HEK293 (cell line): ENCODE measurements at regions not wholly inside any gene's neighbourhood (a gene's known extent, or its start where the extent isn't known, plus 50 kb on each side); places are given as distances from the start of the nearest gene placed in this dataset.

Source experiments
- CTCF ChIA-PET: fragments of 350-600 bp; formaldehyde crosslinking; extraction: SDS; loops from one replicate; lab custom pipeline; 2021; ENCODE audit warnings: antibody characterized with exemption; lab: Yijun Ruan, JAX
- POLR2A ChIA-PET: fragments of 300-600 bp; formaldehyde crosslinking; extraction: SDS; loops from one replicate; lab custom pipeline; 2020; ENCODE audit warnings: antibody characterized with exemption, inconsistent platforms; lab: Yijun Ruan, JAX
- H3K27ac ChIP-seq: fragments of 200-500 bp; sonication (Bioruptor generic); 2 replicates; pipeline ENCODE4 v1.5.1; 2014; ENCODE audit warnings: low read depth, low read length, control low read depth, inconsistent platforms; ENCODE audit errors: extremely low read depth
- H3K36me3 ChIP-seq, 2 experiments: fragments of 200-500 bp in 1 of 2; sonication (Bioruptor generic) in 1 of 2; 1 replicate in 1 of 2; 2 replicates in 1 of 2; pipeline ENCODE4 v1.5.1; 2014 to 2017; ENCODE audit warnings: inconsistent platforms in 2 of 2, low read length in 2 of 2; ENCODE audit not compliant: control insufficient read depth in 2 of 2, insufficient read depth in 1 of 2
- H3K4me1 ChIP-seq: fragments of 200-500 bp; sonication (Bioruptor generic); 2 replicates; pipeline ENCODE4 v1.5.1; 2014; ENCODE audit warnings: mild to moderate bottlenecking, low read length, inconsistent platforms; ENCODE audit not compliant: control insufficient read depth, insufficient read depth
- H3K4me3 ChIP-seq: 2 replicates; pipeline ENCODE4 v1.5.1; 2011; ENCODE audit warnings: low read depth, mild to moderate bottlenecking, control low read depth, low read length, moderate library complexity
- H3K9me3 ChIP-seq: fragments of 200-500 bp; sonication (Bioruptor generic); 2 replicates; pipeline ENCODE4 v1.5.1; 2014; ENCODE audit warnings: low read depth, low read length, inconsistent platforms; ENCODE audit not compliant: control insufficient read depth, insufficient read depth
- EGR2 ChIP-seq: fragments of 450-650 bp; formaldehyde crosslinking; IDR thresholded peaks from 2 replicates; pipeline ENCODE4 v1.5.1; 2016; ENCODE audit warnings: low read depth, missing biosample characterization, missing genetic modification characterization
- KLF16 ChIP-seq: fragments of 450-650 bp; formaldehyde crosslinking; IDR thresholded peaks from 2 replicates; pipeline ENCODE4 v1.5.1; 2017; ENCODE audit warnings: missing biosample characterization, missing genetic modification characterization
- MEIS1 ChIP-seq: sonication (generic); formaldehyde crosslinking; IDR thresholded peaks from 2 replicates; pipeline ENCODE4 v1.8.1; 2022; ENCODE audit warnings: missing genetic modification reagents, mild to moderate bottlenecking, borderline replicate concordance
- MZF1 ChIP-seq: fragments of 450-650 bp; formaldehyde crosslinking; IDR thresholded peaks from 2 replicates; pipeline ENCODE4 v1.5.1; 2017; ENCODE audit warnings: missing biosample characterization, missing genetic modification characterization, borderline replicate concordance
- ZBTB7A ChIP-seq: fragments of 450-650 bp; formaldehyde crosslinking; IDR thresholded peaks from 2 replicates; pipeline ENCODE4 v1.5.1; 2016; ENCODE audit warnings: low read depth, missing biosample characterization, missing genetic modification characterization
- ZFP3 ChIP-seq: fragments of 450-650 bp; formaldehyde crosslinking; IDR thresholded peaks from 2 replicates; pipeline ENCODE4 v1.5.1; 2016; ENCODE audit warnings: low read depth, missing biosample characterization, missing genetic modification characterization
- ZNF132 ChIP-seq: fragments of 450-650 bp; formaldehyde crosslinking; IDR thresholded peaks from 2 replicates; pipeline ENCODE4 v1.5.1; 2017; ENCODE audit warnings: missing biosample characterization, missing genetic modification characterization, borderline replicate concordance
- ZNF223 ChIP-seq: fragments of 450-650 bp; formaldehyde crosslinking; IDR thresholded peaks from 2 replicates; pipeline ENCODE4 v1.5.1; 2016; ENCODE audit warnings: missing biosample characterization, missing genetic modification characterization
- ZNF529 ChIP-seq: fragments of 450-650 bp; formaldehyde crosslinking; IDR thresholded peaks from 2 replicates; pipeline ENCODE4 v1.5.1; 2017; ENCODE audit warnings: missing genetic modification characterization, missing biosample characterization; ENCODE audit not compliant: insufficient replicate concordance
- ZNF585B ChIP-seq: fragments of 450-650 bp; formaldehyde crosslinking; IDR thresholded peaks from 2 replicates; pipeline ENCODE4 v1.5.1; 2016; ENCODE audit warnings: missing biosample characterization, missing genetic modification characterization
- ZNF707 ChIP-seq: fragments of 450-650 bp; formaldehyde crosslinking; IDR thresholded peaks from 2 replicates; pipeline ENCODE4 v1.5.1; 2016; ENCODE audit warnings: missing biosample characterization, missing genetic modification characterization
- ZNF791 ChIP-seq: fragments of 450-650 bp; formaldehyde crosslinking; IDR thresholded peaks from 2 replicates; pipeline ENCODE4 v1.5.1; 2016; ENCODE audit warnings: missing biosample characterization, missing genetic modification characterization
- TF ChIP-seq, protein P1 (sequence below): fragments of 450-650 bp; formaldehyde crosslinking; IDR thresholded peaks from 2 replicates; pipeline ENCODE4 v1.5.1; 2016; ENCODE audit warnings: missing biosample characterization, missing genetic modification characterization
- TF ChIP-seq, protein P2 (sequence below): fragments of 450-650 bp; formaldehyde crosslinking; IDR thresholded peaks from 2 replicates; pipeline ENCODE4 v1.5.1; 2016; ENCODE audit warnings: missing biosample characterization, missing genetic modification characterization
- TF ChIP-seq, protein P3 (sequence below): fragments of 450-650 bp; formaldehyde crosslinking; IDR thresholded peaks from 2 replicates; pipeline ENCODE4 v1.5.1; 2017; ENCODE audit warnings: missing biosample characterization, missing genetic modification characterization
- TF ChIP-seq, protein P4 (sequence below): fragments of 450-650 bp; IDR thresholded peaks from 2 replicates; pipeline ENCODE4 v1.5.1; 2018; ENCODE audit warnings: missing biosample characterization, missing genetic modification characterization

DNA sequence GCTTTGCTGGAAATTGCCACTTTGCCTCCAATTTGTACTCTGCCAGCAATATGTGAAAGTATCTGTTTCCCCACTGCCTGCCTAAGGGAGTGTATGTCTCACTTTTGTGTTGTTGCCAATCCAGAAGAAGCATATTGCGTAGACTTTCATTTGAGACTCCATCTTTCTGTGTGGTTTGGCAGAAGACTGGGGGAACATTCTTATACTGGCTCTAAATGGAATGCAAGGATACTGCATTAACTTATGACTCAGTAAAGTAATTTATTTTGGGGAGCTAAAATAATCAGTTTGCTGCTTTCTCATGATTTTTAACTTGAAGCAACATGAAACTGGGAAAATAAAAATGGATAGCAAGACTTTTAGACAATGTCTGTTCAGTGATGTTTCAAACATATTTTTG is 107.7 kb upstream of the TMPRSS2 start:
- CTCF ChIA-PET: interaction anchor here (0.6 to 10.4 kb wide), 12 partner anchors 12 to 502 kb away, joined by 3 to 203 read pairs (median 3); no protein-coding TSS in a partner anchor
- POLR2A ChIA-PET: no interaction called here
- H3K4me1 ChIP-seq: no peaks in the 10 kb centered on the region
- TF ChIP-seq ZNF707 (tag by site-specific recombination): no peak
- no peak for TF ChIP-seq MEIS1 (CRISPR knock-in tag)
- no peak for TF ChIP-seq ZNF132
- no peak for TF ChIP-seq ZNF791 (tag by site-specific recombination)
- TF ChIP-seq, protein P1, sequence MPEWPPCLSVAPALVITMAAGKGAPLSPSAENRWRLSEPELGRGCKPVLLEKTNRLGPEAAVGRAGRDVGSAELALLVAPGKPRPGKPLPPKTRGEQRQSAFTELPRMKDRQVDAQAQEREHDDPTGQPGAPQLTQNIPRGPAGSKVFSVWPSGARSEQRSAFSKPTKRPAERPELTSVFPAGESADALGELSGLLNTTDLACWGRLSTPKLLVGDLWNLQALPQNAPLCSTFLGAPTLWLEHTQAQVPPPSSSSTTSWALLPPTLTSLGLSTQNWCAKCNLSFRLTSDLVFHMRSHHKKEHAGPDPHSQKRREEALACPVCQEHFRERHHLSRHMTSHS (tag by site-specific recombination): no peak
- no peak for TF ChIP-seq ZBTB7A (tag by site-specific recombination)
- no peak for TF ChIP-seq MZF1 (tag by site-specific recombination)
- TF ChIP-seq, protein P2, sequence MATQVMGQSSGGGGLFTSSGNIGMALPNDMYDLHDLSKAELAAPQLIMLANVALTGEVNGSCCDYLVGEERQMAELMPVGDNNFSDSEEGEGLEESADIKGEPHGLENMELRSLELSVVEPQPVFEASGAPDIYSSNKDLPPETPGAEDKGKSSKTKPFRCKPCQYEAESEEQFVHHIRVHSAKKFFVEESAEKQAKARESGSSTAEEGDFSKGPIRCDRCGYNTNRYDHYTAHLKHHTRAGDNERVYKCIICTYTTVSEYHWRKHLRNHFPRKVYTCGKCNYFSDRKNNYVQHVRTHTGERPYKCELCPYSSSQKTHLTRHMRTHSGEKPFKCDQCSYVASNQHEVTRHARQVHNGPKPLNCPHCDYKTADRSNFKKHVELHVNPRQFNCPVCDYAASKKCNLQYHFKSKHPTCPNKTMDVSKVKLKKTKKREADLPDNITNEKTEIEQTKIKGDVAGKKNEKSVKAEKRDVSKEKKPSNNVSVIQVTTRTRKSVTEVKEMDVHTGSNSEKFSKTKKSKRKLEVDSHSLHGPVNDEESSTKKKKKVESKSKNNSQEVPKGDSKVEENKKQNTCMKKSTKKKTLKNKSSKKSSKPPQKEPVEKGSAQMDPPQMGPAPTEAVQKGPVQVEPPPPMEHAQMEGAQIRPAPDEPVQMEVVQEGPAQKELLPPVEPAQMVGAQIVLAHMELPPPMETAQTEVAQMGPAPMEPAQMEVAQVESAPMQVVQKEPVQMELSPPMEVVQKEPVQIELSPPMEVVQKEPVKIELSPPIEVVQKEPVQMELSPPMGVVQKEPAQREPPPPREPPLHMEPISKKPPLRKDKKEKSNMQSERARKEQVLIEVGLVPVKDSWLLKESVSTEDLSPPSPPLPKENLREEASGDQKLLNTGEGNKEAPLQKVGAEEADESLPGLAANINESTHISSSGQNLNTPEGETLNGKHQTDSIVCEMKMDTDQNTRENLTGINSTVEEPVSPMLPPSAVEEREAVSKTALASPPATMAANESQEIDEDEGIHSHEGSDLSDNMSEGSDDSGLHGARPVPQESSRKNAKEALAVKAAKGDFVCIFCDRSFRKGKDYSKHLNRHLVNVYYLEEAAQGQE (tag by site-specific recombination): no peak
- TF ChIP-seq, protein P3, sequence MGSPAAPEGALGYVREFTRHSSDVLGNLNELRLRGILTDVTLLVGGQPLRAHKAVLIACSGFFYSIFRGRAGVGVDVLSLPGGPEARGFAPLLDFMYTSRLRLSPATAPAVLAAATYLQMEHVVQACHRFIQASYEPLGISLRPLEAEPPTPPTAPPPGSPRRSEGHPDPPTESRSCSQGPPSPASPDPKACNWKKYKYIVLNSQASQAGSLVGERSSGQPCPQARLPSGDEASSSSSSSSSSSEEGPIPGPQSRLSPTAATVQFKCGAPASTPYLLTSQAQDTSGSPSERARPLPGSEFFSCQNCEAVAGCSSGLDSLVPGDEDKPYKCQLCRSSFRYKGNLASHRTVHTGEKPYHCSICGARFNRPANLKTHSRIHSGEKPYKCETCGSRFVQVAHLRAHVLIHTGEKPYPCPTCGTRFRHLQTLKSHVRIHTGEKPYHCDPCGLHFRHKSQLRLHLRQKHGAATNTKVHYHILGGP: no peak
- TF ChIP-seq ZFP3 (tag by site-specific recombination): no peak
- TF ChIP-seq, all 188 proteins: peak for 0
- H3K36me3 ChIP-seq: no peaks in the 10 kb centered on the region
- no peak overlapping the region for H3K27ac ChIP-seq
- H3K4me3 ChIP-seq: no peak overlapping the region
- no peaks in the 10 kb centered on the region for H3K9me3 ChIP-seq

DNA sequence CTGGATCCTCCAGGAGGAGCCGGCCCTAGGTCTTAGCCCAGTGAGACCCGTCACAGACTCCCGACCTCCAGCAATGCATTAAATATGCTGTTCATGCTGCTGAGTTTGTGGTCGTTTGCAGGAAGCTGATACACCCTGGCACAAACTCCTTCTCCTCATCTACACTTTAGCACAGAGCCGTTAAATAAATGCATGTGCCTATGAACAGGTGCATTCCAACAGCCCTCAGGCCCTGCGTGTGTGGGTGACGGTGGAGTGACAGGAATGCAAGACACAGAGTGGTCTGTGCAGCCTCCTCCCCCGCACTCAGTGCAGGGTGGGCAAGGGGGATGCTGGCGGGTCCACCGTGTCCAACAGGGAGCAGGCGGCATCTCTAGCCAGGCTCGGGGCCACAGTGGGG is 106.6 kb upstream of the TMPRSS2 start:
- POLR2A ChIA-PET: no interaction called here
- CTCF ChIA-PET: interaction anchor here (0.6 to 10.4 kb wide), 9 partner anchors 13 to 503 kb away, joined by 3 to 203 read pairs (median 6); no protein-coding TSS in a partner anchor
- no peak overlapping the region for H3K4me3 ChIP-seq
- TF ChIP-seq ZNF529 (tag by site-specific recombination) (no peak), EGR2 (tag by site-specific recombination) (0 out of 2 replicates have a peak, but pooled peaks have one; percentile 8)
- TF ChIP-seq, protein P4, sequence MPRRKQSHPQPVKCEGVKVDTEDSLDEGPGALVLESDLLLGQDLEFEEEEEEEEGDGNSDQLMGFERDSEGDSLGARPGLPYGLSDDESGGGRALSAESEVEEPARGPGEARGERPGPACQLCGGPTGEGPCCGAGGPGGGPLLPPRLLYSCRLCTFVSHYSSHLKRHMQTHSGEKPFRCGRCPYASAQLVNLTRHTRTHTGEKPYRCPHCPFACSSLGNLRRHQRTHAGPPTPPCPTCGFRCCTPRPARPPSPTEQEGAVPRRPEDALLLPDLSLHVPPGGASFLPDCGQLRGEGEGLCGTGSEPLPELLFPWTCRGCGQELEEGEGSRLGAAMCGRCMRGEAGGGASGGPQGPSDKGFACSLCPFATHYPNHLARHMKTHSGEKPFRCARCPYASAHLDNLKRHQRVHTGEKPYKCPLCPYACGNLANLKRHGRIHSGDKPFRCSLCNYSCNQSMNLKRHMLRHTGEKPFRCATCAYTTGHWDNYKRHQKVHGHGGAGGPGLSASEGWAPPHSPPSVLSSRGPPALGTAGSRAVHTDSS (tag by site-specific recombination): no peak
- TF ChIP-seq, all 188 proteins: peak for 1
- no peaks in the 10 kb centered on the region for H3K4me1 ChIP-seq
- no peak overlapping the region for H3K27ac ChIP-seq
- H3K9me3 ChIP-seq: no peaks in the 10 kb centered on the region
- no peaks in the 10 kb centered on the region for H3K36me3 ChIP-seq

DNA sequence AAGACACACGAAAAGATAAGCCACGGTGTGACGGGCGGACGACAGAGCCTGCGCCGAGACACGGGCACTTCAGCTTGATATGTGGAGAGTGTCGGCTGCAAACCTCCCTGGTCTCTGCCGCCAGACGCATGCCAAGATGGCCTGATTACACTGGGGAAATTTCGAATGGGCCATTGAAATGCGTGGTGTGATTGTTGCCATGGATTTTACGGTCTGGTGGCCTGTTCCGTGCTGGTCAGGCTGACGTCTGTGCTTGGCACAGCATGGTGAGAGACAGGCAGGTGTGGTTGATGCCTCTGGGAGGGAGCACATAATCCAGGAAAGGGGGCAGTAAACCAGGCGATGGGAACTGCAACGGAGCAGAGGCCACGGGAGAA is 105.6 kb upstream of the TMPRSS2 start:
- Histone ChIP-seq H3K4me3 (no peak overlapping the region), H3K4me1 (no peaks in the 10 kb centered on the region), H3K9me3 (no peaks in the 10 kb centered on the region), H3K36me3 (no peaks in the 10 kb centered on the region), H3K27ac (no peak overlapping the region)
- POLR2A ChIA-PET: interaction anchor here (1.9 kb wide), 1 partner anchor 165 kb away, joined by 8 read pairs; no protein-coding TSS in a partner anchor
- TF ChIP-seq ZNF585B (no peak), ZNF223 (no peak), KLF16 (tag by site-specific recombination) (no peak)
- TF ChIP-seq, all 188 proteins: peak for 0
- CTCF ChIA-PET: interaction anchor here (0.6 to 10.4 kb wide), 51 partner anchors 9 to 1168 kb away, joined by 3 to 203 read pairs (median 7); partner anchors contain the start of gene RIPK4
